Breast epithelium (tissue), 4 donors: ENCODE measurements at regions not wholly inside any gene's neighbourhood (a gene's known extent, or its start where the extent isn't known, plus 50 kb on each side); places are given as distances from the start of the nearest gene placed in this dataset.

Experiments
- DNase-seq, 2 donors: peaks; one replicate each; pipeline ENCODE4 v3.0.0-alpha.2; 2019; ENCODE audit warnings: low spot score in 2 of 2
- H3K27ac ChIP-seq, 2 donors: fragments of 200-600 bp; sonication (generic) in 1 of 2; one replicate each; pipeline ENCODE4 v1.5.1; 2016 to 2019; ENCODE audit warnings: mild to moderate bottlenecking in 1 of 2
- H3K27me3 ChIP-seq, 2 donors: fragments of 200-600 bp; sonication (generic) in 1 of 2; one replicate each; pipeline versions ENCODE4 v1.5.1 to v1.6.0; 2017 to 2019; ENCODE audit warnings: control low read depth in 1 of 2, mild to moderate bottlenecking in 1 of 2
- H3K36me3 ChIP-seq: fragments of 200-600 bp; one replicate; pipeline ENCODE4 v1.5.1; 2019
- H3K4me1 ChIP-seq, 2 donors: fragments of 200-600 bp; sonication (generic); one replicate each; pipeline ENCODE4 v1.5.1; 2016 to 2019; ENCODE audit warnings: control low read depth in 1 of 2
- H3K4me3 ChIP-seq, 3 donors: fragments of 200-600 bp; sonication (generic); 1 replicate in 2 of 3; 2 replicates in 1 of 3; pipeline ENCODE4 v1.5.1; 2016 to 2019; ENCODE audit warnings: mild to moderate bottlenecking in 3 of 3, moderate library complexity in 2 of 3
- H3K9me3 ChIP-seq, 2 donors: fragments of 200-600 bp; sonication (generic) in 1 of 2; one replicate each; pipeline ENCODE4 v1.5.1; 2016 to 2019; ENCODE audit warnings: control low read depth in 1 of 2
- CTCF ChIP-seq, 3 donors: fragments of 450-650 bp; IDR thresholded peaks; one replicate each; pipeline ENCODE4 v1.5.1; 2016 to 2017; ENCODE audit warnings: antibody characterized with exemption in 3 of 3, mild to moderate bottlenecking in 3 of 3, moderate library complexity in 3 of 3
- POLR2A ChIP-seq: fragments of 450-650 bp; IDR thresholded peaks from one replicate; pipeline ENCODE4 v1.6.1; 2016; ENCODE audit warnings: antibody characterized with exemption, mild to moderate bottlenecking, moderate library complexity
- POLR2AphosphoS5 ChIP-seq, 3 donors: sonication (generic); formaldehyde crosslinking; IDR thresholded peaks; one replicate each; pipeline ENCODE4 v1.6.1; 2017; ENCODE audit warnings: antibody characterized with exemption in 3 of 3
- intact Hi-C: fragments of 100-400 bp; cut with DNase I; formaldehyde crosslinking; loops from one replicate; pipeline ENCODE4 v1.15.1; 2023; ENCODE audit warnings: low total_unique reads

GRCh38 chr18:76679945-76680344 lies 142.4 kb upstream of the ZNF236 start:
- intact Hi-C loops, result no loop called here
- H3K27ac ChIP-seq, result no peak overlapping the region
- no peak for TF ChIP-seq POLR2AphosphoS5 (IDR thresholded peaks at IDR 0.05)
- TF ChIP-seq CTCF (IDR thresholded peaks at IDR 0.05), result no peak
- no peak for TF ChIP-seq POLR2A
- H3K4me1 ChIP-seq, result no peaks in the 10 kb centered on the region
- no peak overlapping the region for H3K4me3 ChIP-seq
- no peaks in the 10 kb centered on the region for H3K27me3 ChIP-seq
- no peak for DNase-seq
- H3K9me3 ChIP-seq, result no peaks in the 10 kb centered on the region
- no peaks in the 10 kb centered on the region for H3K36me3 ChIP-seq

- no peaks in the 10 kb centered on the region for H3K36me3 ChIP-seq
- no peaks in the 10 kb centered on the region for H3K27me3 ChIP-seq
- intact Hi-C loops, result no loop called here
- DNase-seq, result no peak
- no peak overlapping the region for H3K27ac ChIP-seq
- no peak overlapping the region for H3K4me3 ChIP-seq
- TF ChIP-seq CTCF (IDR thresholded peaks at IDR 0.05) (no peak), POLR2AphosphoS5 (IDR thresholded peaks at IDR 0.05) (no peak), POLR2A (no peak)
- no peaks in the 10 kb centered on the region for H3K9me3 ChIP-seq
- H3K4me1 ChIP-seq, result no peaks in the 10 kb centered on the region
Observed at GRCh38 chr18:76679259-76679658, 143.1 kb upstream of the ZNF236 start.

- Histone ChIP-seq H3K9me3 (no peaks in the 10 kb centered on the region), H3K36me3 (no peaks in the 10 kb centered on the region), H3K27ac (no peak overlapping the region), H3K4me1 (no peaks in the 10 kb centered on the region), H3K27me3 (no peaks in the 10 kb centered on the region), H3K4me3 (no peak overlapping the region)
- intact Hi-C loops, result no loop called here
- TF ChIP-seq POLR2A (no peak), CTCF (IDR thresholded peaks at IDR 0.05) (no peak), POLR2AphosphoS5 (IDR thresholded peaks at IDR 0.05) (no peak)
- no peak for DNase-seq
Observed at GRCh38 chr18:76678248-76678647, 144.1 kb upstream of the ZNF236 start.

- Histone ChIP-seq H3K4me3 (no peak overlapping the region), H3K9me3 (no peaks in the 10 kb centered on the region), H3K27me3 (no peaks in the 10 kb centered on the region), H3K36me3 (no peaks in the 10 kb centered on the region), H3K27ac (no peak overlapping the region), H3K4me1 (no peaks in the 10 kb centered on the region)
- DNase-seq, result no peak
- TF ChIP-seq POLR2AphosphoS5 (IDR thresholded peaks at IDR 0.05) (no peak), CTCF (IDR thresholded peaks at IDR 0.05) (no peak), POLR2A (no peak)
- intact Hi-C loops, result no loop called here
Observed at GRCh38 chr18:76674596-76674995, 147.8 kb upstream of the ZNF236 start.

- Histone ChIP-seq H3K4me3 (no peak overlapping the region), H3K27me3 (no peaks in the 10 kb centered on the region), H3K36me3 (no peaks in the 10 kb centered on the region), H3K27ac (no peak overlapping the region), H3K9me3 (no peaks in the 10 kb centered on the region), H3K4me1 (no peaks in the 10 kb centered on the region)
- intact Hi-C loops, result no loop called here
- DNase-seq, result no peak
- TF ChIP-seq CTCF (IDR thresholded peaks at IDR 0.05) (no peak), POLR2A (no peak), POLR2AphosphoS5 (IDR thresholded peaks at IDR 0.05) (no peak)
Observed at GRCh38 chr18:76673281-76674185, 148.8 kb upstream of the ZNF236 start.
